CD4-positive, alpha-beta T cell (primary cell): ENCODE measurements at regions not wholly inside any gene's neighbourhood (a gene's known extent, or its start where the extent isn't known, plus 50 kb on each side); places are given as distances from the start of the nearest gene placed in this dataset.

Experiments
- ATAC-seq: fragments of 200-7000 bp; cut with Tn5 transposase; one replicate; pipeline ENCODE4 v1.10.0; 2022; ENCODE audit warnings: mild to moderate bottlenecking; ENCODE audit not compliant: poor library complexity
- CTCF ChIA-PET: fragments of 350-600 bp; sonication (Branson Sonifier 250); formaldehyde crosslinking; loops from one replicate; lab custom pipeline; 2021; ENCODE audit warnings: antibody characterized with exemption, inconsistent platforms; lab: Charles Lee
- POLR2A ChIA-PET: fragments of 350-600 bp; sonication (Branson Sonifier 250); formaldehyde crosslinking; loops from one replicate; lab custom pipeline; 2021; ENCODE audit warnings: antibody characterized with exemption, inconsistent platforms; lab: Charles Lee
- DNase-seq, 14 experiments: peaks; one replicate each; pipeline ENCODE4 v3.0.0-alpha.2; 2013 to 2020; ENCODE audit warnings: mixed read lengths in 2 of 14
- H3K27ac ChIP-seq, 2 donors: one replicate each; pipeline versions ENCODE4 v1.5.1 to v1.7.0; 2013; ENCODE audit warnings: low read length in 2 of 2, low read depth in 1 of 2, mild to moderate bottlenecking in 1 of 2
- H3K27me3 ChIP-seq, 2 experiments: 1 replicate in 1 of 2; 2 replicates in 1 of 2; pipeline versions ENCODE4 v1.6.1 to v1.7.0; 2013; ENCODE audit warnings: low read length in 2 of 2, control low read depth in 1 of 2, mild to moderate bottlenecking in 1 of 2, moderate library complexity in 1 of 2; ENCODE audit not compliant: insufficient read depth in 2 of 2, control insufficient read depth in 1 of 2
- H3K36me3 ChIP-seq: one replicate; pipeline ENCODE4 v1.6.1; 2013; ENCODE audit warnings: low read length, control low read depth; ENCODE audit not compliant: insufficient read depth
- H3K4me1 ChIP-seq: one replicate; pipeline ENCODE4 v1.6.1; 2013; ENCODE audit warnings: low read length, control low read depth; ENCODE audit not compliant: insufficient read depth
- H3K4me3 ChIP-seq: one replicate; pipeline ENCODE4 v1.5.1; 2013; ENCODE audit warnings: mild to moderate bottlenecking, low read length, moderate library complexity
- H3K9me3 ChIP-seq, 2 experiments: 1 replicate in 1 of 2; 2 replicates in 1 of 2; pipeline versions ENCODE4 v1.6.1 to v1.7.0; 2013; ENCODE audit warnings: low read length in 2 of 2, mild to moderate bottlenecking in 2 of 2, control low read depth in 1 of 2, moderate library complexity in 1 of 2; ENCODE audit not compliant: control insufficient read depth in 1 of 2, insufficient read depth in 1 of 2
- H3K27ac Mint-ChIP-seq: one replicate; pipeline ENCODE4 v1.8.0; 2020; ENCODE audit warnings: mixed read lengths
- H3K27me3 Mint-ChIP-seq: one replicate; pipeline ENCODE4 v1.8.0; 2021; ENCODE audit warnings: mixed read lengths
- H3K36me3 Mint-ChIP-seq: one replicate; pipeline ENCODE4 v1.8.0; 2021; ENCODE audit warnings: low read depth, mixed read lengths
- H3K4me1 Mint-ChIP-seq: one replicate; pipeline ENCODE4 v1.8.0; 2021; ENCODE audit warnings: low read depth, mixed read lengths
- H3K4me3 Mint-ChIP-seq: one replicate; pipeline ENCODE4 v1.8.0; 2020; ENCODE audit warnings: mild to moderate bottlenecking, mixed read lengths
- H3K9me3 Mint-ChIP-seq: one replicate; pipeline ENCODE4 v1.8.0; 2020; ENCODE audit warnings: mixed read lengths
- intact Hi-C, 2 experiments: fragments of 100-400 bp; cut with DNase I in 1 of 2; cut with micrococcal nuclease in 1 of 2; formaldehyde crosslinking; loops; one replicate each; pipeline versions ENCODE4 v1.15.1 to v1.9.0; 2023 to 2025; cut with DNase I, micrococcal nuclease
- TF ChIP-seq, protein P1 (sequence below): fragments of 200-600 bp; IDR thresholded peaks from one replicate; pipeline ENCODE4 v1.8.0; 2022; ENCODE audit warnings: antibody characterized with exemption, mild to moderate bottlenecking

DNA sequence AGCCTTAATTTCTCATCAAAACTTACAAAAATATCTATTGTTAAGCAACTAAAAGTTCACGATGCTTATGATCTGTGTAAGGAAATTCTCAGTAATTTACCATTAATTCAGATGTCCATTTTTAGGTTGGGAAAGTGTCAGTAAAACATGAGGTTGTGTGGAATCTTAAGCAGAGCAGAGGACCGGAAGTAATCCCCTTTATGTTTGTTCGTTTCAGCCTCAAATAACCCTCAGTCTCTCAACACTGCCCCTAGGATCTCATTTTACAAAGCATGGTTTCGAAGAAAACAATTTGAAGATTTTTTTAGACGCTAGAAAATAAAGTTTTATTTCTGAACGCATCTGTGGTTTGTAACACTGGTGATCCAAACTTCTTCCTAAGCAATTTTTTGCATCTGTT is 504.2 kb downstream of the MAT2B start:
- Histone ChIP-seq H3K36me3 (no peaks in the 10 kb centered on the region), H3K4me3 (no peak overlapping the region), H3K27me3 (no peaks in the 10 kb centered on the region), H3K9me3 (no peaks in the 10 kb centered on the region), H3K27ac (no peak overlapping the region), H3K4me1 (no peaks in the 10 kb centered on the region)
- ChIA-PET CTCF (no interaction called here), POLR2A (no interaction called here)
- Mint-ChIP-seq H3K36me3 (no peaks in the 10 kb centered on the region), H3K9me3 (no peaks in the 10 kb centered on the region), H3K27me3 (no peaks in the 10 kb centered on the region), H3K4me1 (no peaks in the 10 kb centered on the region), H3K27ac (no peak overlapping the region), H3K4me3 (no peak overlapping the region)
- TF ChIP-seq, protein P1, sequence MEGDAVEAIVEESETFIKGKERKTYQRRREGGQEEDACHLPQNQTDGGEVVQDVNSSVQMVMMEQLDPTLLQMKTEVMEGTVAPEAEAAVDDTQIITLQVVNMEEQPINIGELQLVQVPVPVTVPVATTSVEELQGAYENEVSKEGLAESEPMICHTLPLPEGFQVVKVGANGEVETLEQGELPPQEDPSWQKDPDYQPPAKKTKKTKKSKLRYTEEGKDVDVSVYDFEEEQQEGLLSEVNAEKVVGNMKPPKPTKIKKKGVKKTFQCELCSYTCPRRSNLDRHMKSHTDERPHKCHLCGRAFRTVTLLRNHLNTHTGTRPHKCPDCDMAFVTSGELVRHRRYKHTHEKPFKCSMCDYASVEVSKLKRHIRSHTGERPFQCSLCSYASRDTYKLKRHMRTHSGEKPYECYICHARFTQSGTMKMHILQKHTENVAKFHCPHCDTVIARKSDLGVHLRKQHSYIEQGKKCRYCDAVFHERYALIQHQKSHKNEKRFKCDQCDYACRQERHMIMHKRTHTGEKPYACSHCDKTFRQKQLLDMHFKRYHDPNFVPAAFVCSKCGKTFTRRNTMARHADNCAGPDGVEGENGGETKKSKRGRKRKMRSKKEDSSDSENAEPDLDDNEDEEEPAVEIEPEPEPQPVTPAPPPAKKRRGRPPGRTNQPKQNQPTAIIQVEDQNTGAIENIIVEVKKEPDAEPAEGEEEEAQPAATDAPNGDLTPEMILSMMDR: no peak
- DNase-seq (no peak), ATAC-seq (no peak)
- intact Hi-C loops: no loop called here

DNA sequence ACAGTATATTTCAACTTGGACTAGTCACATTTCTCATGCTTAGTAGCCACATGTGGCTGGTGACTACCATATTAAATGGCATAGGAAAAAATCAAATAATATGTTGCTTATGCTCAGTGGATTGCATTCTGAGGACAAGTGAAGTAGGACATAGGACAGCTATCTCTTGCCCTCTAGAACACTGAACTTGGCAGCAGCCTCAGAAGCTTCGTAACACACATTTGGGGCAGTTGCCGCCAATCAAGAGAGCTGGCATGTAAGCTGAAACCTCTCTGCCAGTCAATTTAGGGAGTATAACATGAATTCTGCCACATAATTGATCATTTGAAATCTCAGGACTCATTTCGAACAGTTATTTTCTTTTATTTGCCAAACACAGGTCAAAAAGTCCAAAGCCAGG is 505.5 kb downstream of the MAT2B start:
- H3K4me3 Mint-ChIP-seq: no peak overlapping the region

DNA sequence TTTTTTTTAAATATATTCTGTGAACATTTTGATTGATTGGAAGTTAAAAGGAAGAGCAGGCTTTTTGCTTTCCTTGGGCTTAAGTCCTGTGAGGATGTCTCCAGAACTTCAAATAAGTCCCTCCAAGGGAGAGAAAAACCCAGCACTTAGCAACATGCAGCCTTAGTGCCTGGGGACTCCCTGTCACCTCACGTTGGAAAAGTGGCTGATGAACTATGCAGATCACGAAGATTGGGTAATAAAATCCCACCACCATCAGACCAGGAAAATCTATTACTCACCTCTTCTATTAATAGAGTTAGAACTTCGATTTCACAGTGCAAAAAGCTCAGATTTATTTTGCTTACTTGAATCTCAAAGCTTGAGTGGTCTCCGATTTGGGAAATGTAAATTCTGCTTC is 507.0 kb downstream of the MAT2B start:
- ChIA-PET POLR2A (no interaction called here), CTCF (no interaction called here)
- no peaks in the 10 kb centered on the region for H3K27me3 Mint-ChIP-seq
- ATAC-seq (no peak), DNase-seq (no peak)
- H3K36me3 Mint-ChIP-seq: no peaks in the 10 kb centered on the region
- no peaks in the 10 kb centered on the region for H3K4me1 ChIP-seq
- H3K36me3 ChIP-seq: no peaks in the 10 kb centered on the region
- no peaks in the 10 kb centered on the region for H3K9me3 ChIP-seq
- TF ChIP-seq, protein P1: no peak
- H3K4me1 Mint-ChIP-seq: no peaks in the 10 kb centered on the region
- H3K4me3 Mint-ChIP-seq: no peak overlapping the region
- H3K27ac ChIP-seq: no peak overlapping the region
- H3K4me3 ChIP-seq: no peak overlapping the region
- no peaks in the 10 kb centered on the region for H3K9me3 Mint-ChIP-seq
- no peaks in the 10 kb centered on the region for H3K27me3 ChIP-seq
- no peak overlapping the region for H3K27ac Mint-ChIP-seq
- intact Hi-C loops: no loop called here

More for the DNA sequence above, 505.5 kb downstream of the MAT2B start:
- H3K4me1 Mint-ChIP-seq: no peaks in the 10 kb centered on the region
- Histone ChIP-seq H3K36me3 (no peaks in the 10 kb centered on the region), H3K4me1 (no peaks in the 10 kb centered on the region), H3K27ac (no peak overlapping the region), H3K27me3 (no peaks in the 10 kb centered on the region), H3K4me3 (no peak overlapping the region), H3K9me3 (no peaks in the 10 kb centered on the region)
- no peak for ATAC-seq
- DNase-seq: no peak
- no peaks in the 10 kb centered on the region for H3K9me3 Mint-ChIP-seq
- no peaks in the 10 kb centered on the region for H3K36me3 Mint-ChIP-seq
- H3K27me3 Mint-ChIP-seq: no peaks in the 10 kb centered on the region
- ChIA-PET POLR2A (no interaction called here), CTCF (no interaction called here)
- TF ChIP-seq, protein P1: no peak
- intact Hi-C loops: no loop called here
- H3K27ac Mint-ChIP-seq: no peak overlapping the region
